Heart right ventricle (tissue), 16 donors: ENCODE measurements at regions not wholly inside any gene's neighbourhood (a gene's known extent, or its start where the extent isn't known, plus 50 kb on each side); places are given as distances from the start of the nearest gene placed in this dataset.

Source experiments
- ATAC-seq, 8 donors: fragments of 200-7000 bp; cut with Tn5 transposase; one replicate each; pipeline ENCODE4 v1.9.1; 2020; ENCODE audit warnings: mild to moderate bottlenecking in 8 of 8, moderate library complexity in 8 of 8, moderate number of reproducible peaks in 1 of 8
- DNase-seq, 2 donors: peaks; one replicate each; pipeline ENCODE4 v3.0.0-alpha.2; 2020
- H3K27ac ChIP-seq, 10 donors: fragments of 200-600 bp; sonication (generic) in 2 of 10; one replicate each; pipeline versions ENCODE4 v1.5.0 to v1.8.0; 2020 to 2022; ENCODE audit warnings: mild to moderate bottlenecking in 3 of 10
- H3K27me3 ChIP-seq, 7 donors: fragments of 200-600 bp; one replicate each; pipeline ENCODE4 v1.8.0; 2021 to 2022; ENCODE audit warnings: mild to moderate bottlenecking in 2 of 7
- H3K36me3 ChIP-seq, 9 donors: fragments of 200-600 bp; sonication (generic) in 1 of 9; one replicate each; pipeline versions ENCODE4 v1.5.0 to v1.8.0; 2020 to 2022; ENCODE audit warnings: mild to moderate bottlenecking in 2 of 9
- H3K4me1 ChIP-seq, 9 donors: fragments of 200-600 bp; sonication (generic) in 1 of 9; one replicate each; pipeline versions ENCODE4 v1.5.0 to v1.8.0; 2020 to 2022; ENCODE audit warnings: mild to moderate bottlenecking in 4 of 9
- H3K4me3 ChIP-seq, 10 donors: fragments of 200-600 bp; sonication (generic) in 2 of 10; one replicate each; pipeline versions ENCODE4 v1.5.0 to v1.8.0; 2020 to 2022; ENCODE audit warnings: mild to moderate bottlenecking in 7 of 10, moderate library complexity in 2 of 10
- H3K9me3 ChIP-seq, 11 donors: fragments of 200-600 bp in 10 of 11; sonication (generic) in 2 of 11; one replicate each; pipeline versions ENCODE4 v1.5.0 to v1.8.0; 2013 to 2022; ENCODE audit warnings: mild to moderate bottlenecking in 2 of 11, control low read depth in 1 of 11, moderate library complexity in 1 of 11
- WGBS, 2 donors: extraction: QIAGEN DNeasy Blood & Tissue Kit; methylation state at CpG; one replicate each; pipeline ENCODE4 v1.1.7; 2013; ENCODE audit warnings: inconsistent platforms in 1 of 2; 5-methylcytosine and 5-hydroxymethylcytosine counted together
- intact Hi-C, 10 donors: fragments of 100-400 bp; cut with DNase I; formaldehyde crosslinking; loops; one replicate each; pipeline versions ENCODE4 v1.11.1 to v1.14.2; 2022
- TF ChIP-seq, protein P1 (sequence below), 9 donors: fragments of 200-600 bp; sonication (generic) in 2 of 9; IDR thresholded peaks; one replicate each; pipeline versions ENCODE4 v1.5.0 to v1.8.0; 2021 to 2022; ENCODE audit warnings: antibody characterized with exemption in 9 of 9, mild to moderate bottlenecking in 5 of 9, moderate library complexity in 1 of 9
- donor health status: Arrhythmogenic right ventricular cardiomyopathy.
- donor health status: ischemic (EF 13 %, LVEDD 7.1; RV severe dilation, severe dysfunction).
- donor health status: healthy with polysubstance abuse.
- donor health status: DM: no; HTN: yes; CAD: no.
- donor health status: DM: no; HTN: no; CAD: no.
- donor health status: ischemic (EF 25% LVEDD 6.9; RV normal size, moderate dysfunction).
- donor health status: ischemic (EF 25% LVEDD 5.7; RV mildly dilated, moderate dysfunction).
- donor health status: healthy.
- donor health status: DM: yes; HTN: yes; CAD: no.
- donor health status: Ischemic cardiomyopathy.
- donor health status: ischemic (EF 35%, LVEDD 5.7; RV mildly dilated, moderate dysfunction).
- donor health status: nonischemic (EF 11% LVEDD 7.7; RV severe dilation, severe dysfunction).
- donor health status: DM: yes; HTN: yes; CAD: no.
- donor health status: PGD.
- donor health status: ischemic (EF 29% LVEDD 5.4; RV normal size, mild dysfunction).
- donor health status: nonischemic (EF 23%, LVEDD 6.1; RV moderate dilation, normal function).

- TF ChIP-seq, protein P1, sequence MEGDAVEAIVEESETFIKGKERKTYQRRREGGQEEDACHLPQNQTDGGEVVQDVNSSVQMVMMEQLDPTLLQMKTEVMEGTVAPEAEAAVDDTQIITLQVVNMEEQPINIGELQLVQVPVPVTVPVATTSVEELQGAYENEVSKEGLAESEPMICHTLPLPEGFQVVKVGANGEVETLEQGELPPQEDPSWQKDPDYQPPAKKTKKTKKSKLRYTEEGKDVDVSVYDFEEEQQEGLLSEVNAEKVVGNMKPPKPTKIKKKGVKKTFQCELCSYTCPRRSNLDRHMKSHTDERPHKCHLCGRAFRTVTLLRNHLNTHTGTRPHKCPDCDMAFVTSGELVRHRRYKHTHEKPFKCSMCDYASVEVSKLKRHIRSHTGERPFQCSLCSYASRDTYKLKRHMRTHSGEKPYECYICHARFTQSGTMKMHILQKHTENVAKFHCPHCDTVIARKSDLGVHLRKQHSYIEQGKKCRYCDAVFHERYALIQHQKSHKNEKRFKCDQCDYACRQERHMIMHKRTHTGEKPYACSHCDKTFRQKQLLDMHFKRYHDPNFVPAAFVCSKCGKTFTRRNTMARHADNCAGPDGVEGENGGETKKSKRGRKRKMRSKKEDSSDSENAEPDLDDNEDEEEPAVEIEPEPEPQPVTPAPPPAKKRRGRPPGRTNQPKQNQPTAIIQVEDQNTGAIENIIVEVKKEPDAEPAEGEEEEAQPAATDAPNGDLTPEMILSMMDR (IDR thresholded peaks at IDR 0.05): no peak
- ATAC-seq (no peak), DNase-seq (no peak)
- peaks cover 0 to 4% (median 0%) of the 10 kb centered on the region in 11 donors for H3K9me3 ChIP-seq
- H3K4me3 ChIP-seq: no peak overlapping the region
- no peak overlapping the region for H3K27ac ChIP-seq
- no peaks in the 10 kb centered on the region for H3K27me3 ChIP-seq
- H3K36me3 ChIP-seq: no peaks in the 10 kb centered on the region
- peaks cover 0 to 38% (median 34%) of the 10 kb centered on the region in 9 donors for H3K4me1 ChIP-seq
- 89 to 91% methylated on average over 10 of the region's 10 CpGs for WGBS, 2 donors
- intact Hi-C loops: loop anchor here in 1 of 10 donors (10.0 kb wide), 1 partner anchor 55 kb away; no protein-coding TSS in a partner anchor
Observed at GRCh38 chr15:99480016-99480810, 85.6 kb upstream of the MEF2A start.

- no peaks in the 10 kb centered on the region for H3K27me3 ChIP-seq
- H3K4me3 ChIP-seq: no peak overlapping the region
- peaks cover 0 to 4% (median 0%) of the 10 kb centered on the region in 11 donors for H3K9me3 ChIP-seq
- ATAC-seq (no peak), DNase-seq (no peak)
- WGBS, 2 donors: 81 to 83% methylated on average over 8 of the region's 8 CpGs
- H3K4me1 ChIP-seq: peaks cover 8 to 38% (median 34%) of the 10 kb centered on the region in 9 donors
- TF ChIP-seq, protein P1 (IDR thresholded peaks at IDR 0.05): no peak
- intact Hi-C loops: loop anchor here in 1 of 10 donors (10.0 kb wide), 1 partner anchor 57 kb away; no protein-coding TSS in a partner anchor
- no peaks in the 10 kb centered on the region for H3K36me3 ChIP-seq
- H3K27ac ChIP-seq: no peak overlapping the region
Observed at GRCh38 chr15:99481113-99481950, 84.5 kb upstream of the MEF2A start.

DNA sequence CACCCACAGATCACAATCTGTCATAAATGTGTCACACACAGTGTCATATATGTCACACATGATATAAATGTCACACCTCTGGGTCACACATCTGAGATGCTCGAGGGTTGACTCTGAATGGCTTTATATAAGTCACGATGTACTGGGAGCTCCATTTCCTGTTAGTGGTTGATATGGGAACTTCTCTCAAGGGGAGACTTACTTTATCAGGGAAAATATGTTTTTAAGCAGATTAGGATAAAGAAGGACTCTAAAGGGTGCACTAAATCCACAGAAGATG lies 83.9 kb upstream of the MEF2A start:
- peaks cover 9 to 38% (median 32%) of the 10 kb centered on the region in 9 donors for H3K4me1 ChIP-seq
- TF ChIP-seq, protein P1 (IDR thresholded peaks at IDR 0.05): no peak
- peaks cover 0 to 4% (median 0%) of the 10 kb centered on the region in 11 donors for H3K9me3 ChIP-seq
- no peaks in the 10 kb centered on the region for H3K27me3 ChIP-seq
- 70 to 72% methylated on average over 2 of the region's 2 CpGs for WGBS, 2 donors
- H3K27ac ChIP-seq: no peak overlapping the region
- DNase-seq (no peak), ATAC-seq (no peak)
- H3K36me3 ChIP-seq: no peaks in the 10 kb centered on the region
- intact Hi-C loops: loop anchor here in 1 of 10 donors (10.0 kb wide), 1 partner anchor 57 kb away; no protein-coding TSS in a partner anchor
- H3K4me3 ChIP-seq: no peak overlapping the region

DNA sequence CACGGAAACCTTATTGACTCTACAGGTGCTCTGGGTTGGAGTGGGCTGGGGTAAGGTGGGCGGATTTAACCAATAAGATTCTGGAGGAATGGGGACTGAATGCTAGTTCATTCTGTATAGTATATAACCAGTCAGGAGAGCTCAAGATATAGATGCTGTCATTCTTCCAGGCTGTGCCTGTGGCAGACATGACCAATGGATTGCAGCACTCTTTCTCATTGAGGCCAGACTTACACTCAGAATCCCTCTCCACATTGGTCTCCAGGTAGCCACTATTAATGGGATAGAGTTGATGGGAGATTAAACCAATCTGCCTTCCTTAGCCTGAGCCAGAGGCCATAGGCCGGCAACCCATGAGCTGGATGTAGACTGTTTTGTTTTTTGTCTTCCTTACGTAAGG lies 82.8 kb upstream of the MEF2A start:
- DNase-seq (no peak), ATAC-seq (no peak)
- H3K4me3 ChIP-seq: no peak overlapping the region
- peaks cover 0 to 4% (median 0%) of the 10 kb centered on the region in 11 donors for H3K9me3 ChIP-seq
- H3K36me3 ChIP-seq: no peaks in the 10 kb centered on the region
- intact Hi-C loops: loop anchor here in 1 of 10 donors (10.0 kb wide), 1 partner anchor 58 kb away; no protein-coding TSS in a partner anchor
- TF ChIP-seq, protein P1 (IDR thresholded peaks at IDR 0.05): no peak
- H3K4me1 ChIP-seq: peaks cover 12 to 37% (median 27%) of the 10 kb centered on the region in 9 donors
- H3K27ac ChIP-seq: no peak overlapping the region
- no peaks in the 10 kb centered on the region for H3K27me3 ChIP-seq
- 87 to 97% methylated on average over 4 of the region's 4 CpGs for WGBS, 2 donors
